Hindlimb muscle (tissue), 1 donor: ENCODE measurements at regions not wholly inside any gene's neighbourhood (a gene's known extent, or its start where the extent isn't known, plus 50 kb on each side); places are given as distances from the start of the nearest gene placed in this dataset.
A peak's percentile ranks its signal among the peaks of the same experiment; 100 is the strongest.

Source experiments
- DNase-seq: peaks from one replicate; pipeline ENCODE4 v3.0.0-alpha.2; 2013

DNA sequence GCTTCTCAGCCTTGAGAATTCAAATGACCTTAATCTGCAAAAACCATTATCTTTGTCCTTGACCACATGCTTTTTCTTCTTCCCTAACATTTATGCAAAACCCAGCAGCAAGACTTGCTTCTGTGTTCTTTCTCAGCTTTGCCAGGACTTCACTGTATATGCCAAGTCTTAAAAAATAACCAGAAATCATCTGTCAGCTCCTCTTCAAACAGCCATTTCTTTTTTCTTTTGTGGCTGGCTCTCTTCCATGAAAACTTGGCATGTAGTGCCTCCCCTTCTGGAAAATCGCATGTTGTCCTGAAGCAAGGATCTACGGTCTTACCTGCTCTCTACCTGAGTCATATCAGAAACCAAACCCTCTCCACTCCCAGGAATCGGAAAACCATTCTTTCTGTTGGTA, 364.9 kb downstream of the RPS29 start:
- no peak for DNase-seq

GRCh38 chr14:49220492-49220891, 365.7 kb downstream of the RPS29 start:
- no peak for DNase-seq

DNA sequence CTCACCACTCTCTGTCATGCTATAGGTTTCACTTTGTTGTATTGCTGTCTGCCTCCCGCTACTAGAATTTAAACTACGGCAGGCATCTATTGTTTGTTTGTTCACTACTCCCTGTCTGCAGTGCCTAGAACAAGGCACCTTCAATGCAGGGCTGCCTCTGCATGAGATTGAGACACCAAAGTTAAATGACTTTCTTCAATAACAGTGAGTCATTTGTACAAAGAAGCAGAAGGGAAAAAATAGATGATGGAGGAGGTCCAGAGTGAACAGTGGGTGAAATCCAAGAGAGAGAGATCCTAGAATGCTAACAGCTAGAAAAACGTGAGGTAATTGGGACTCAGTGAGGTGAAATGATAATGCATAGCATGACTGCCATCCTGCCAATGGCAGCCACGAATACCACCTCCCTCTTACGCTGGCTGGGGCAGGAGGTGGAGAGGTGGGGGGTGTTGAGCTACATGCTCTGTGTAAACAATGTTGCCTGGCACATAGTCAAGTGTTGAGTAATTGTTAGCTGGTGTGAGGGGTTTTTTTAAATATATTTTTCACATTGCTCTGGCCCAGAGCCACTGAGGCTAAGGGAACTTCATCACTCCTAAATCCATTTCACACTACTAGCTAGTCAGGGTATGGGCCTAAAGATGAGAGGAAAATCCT, 367.6 kb downstream of the RPS29 start:
- DNase-seq, result no peak

DNA sequence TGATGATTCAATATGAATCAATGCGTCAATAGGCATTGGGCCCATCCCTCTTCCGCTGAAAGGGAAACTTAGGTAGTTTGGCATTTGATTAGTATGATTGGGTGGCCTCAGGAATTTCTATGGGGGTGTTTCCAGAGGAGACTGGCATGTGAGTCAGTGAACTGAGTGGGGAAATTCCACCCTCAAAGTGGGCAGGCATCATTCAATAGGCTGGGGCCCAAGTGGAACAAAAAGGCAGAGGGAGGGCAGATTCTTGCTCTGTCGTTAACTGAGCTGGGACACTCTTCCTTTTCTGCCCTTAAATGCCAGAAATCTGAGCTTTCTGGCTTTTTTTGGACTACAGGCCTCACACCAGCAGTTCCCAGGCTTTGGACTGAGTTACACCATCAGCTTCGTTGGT, 373.5 kb downstream of the RPS29 start:
- no peak for DNase-seq

DNA sequence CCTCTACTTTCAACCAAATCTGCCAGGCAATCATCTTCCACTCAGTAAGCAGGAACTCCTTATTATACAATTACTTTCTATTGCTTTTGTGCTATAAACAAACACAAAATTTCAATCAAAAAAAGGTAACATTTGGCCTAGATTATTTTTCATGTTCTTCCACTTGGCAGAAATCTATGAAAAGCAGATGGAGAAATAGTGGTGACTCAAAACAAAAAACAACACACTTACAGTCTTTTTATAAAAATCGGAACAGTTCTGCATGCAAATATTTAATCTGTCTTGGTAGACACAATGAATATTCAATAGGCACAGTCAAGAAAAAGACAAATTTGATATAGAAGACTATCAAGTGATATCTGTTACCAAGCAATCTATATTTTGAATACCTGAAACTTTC, 376.8 kb downstream of the RPS29 start:
- DNase-seq, result no peak

GRCh38 chr14:49206828-49207227, 379.4 kb downstream of the RPS29 start:
- peak; percentile 51 for DNase-seq

GRCh38 chr14:49203676-49204075, 382.5 kb downstream of the RPS29 start:
- no peak for DNase-seq

- no peak for DNase-seq
Measured at GRCh38 chr14:49199159-49199558, 387.0 kb downstream of the RPS29 start.

GRCh38 chr14:49196327-49196726, 389.9 kb downstream of the RPS29 start:
- DNase-seq, result no peak

- DNase-seq, result peak; percentile 43
Measured at GRCh38 chr14:49194067-49194466, 392.1 kb downstream of the RPS29 start.

GRCh38 chr14:49193332-49194065, 392.7 kb downstream of the RPS29 start:
- no peak for DNase-seq

DNA sequence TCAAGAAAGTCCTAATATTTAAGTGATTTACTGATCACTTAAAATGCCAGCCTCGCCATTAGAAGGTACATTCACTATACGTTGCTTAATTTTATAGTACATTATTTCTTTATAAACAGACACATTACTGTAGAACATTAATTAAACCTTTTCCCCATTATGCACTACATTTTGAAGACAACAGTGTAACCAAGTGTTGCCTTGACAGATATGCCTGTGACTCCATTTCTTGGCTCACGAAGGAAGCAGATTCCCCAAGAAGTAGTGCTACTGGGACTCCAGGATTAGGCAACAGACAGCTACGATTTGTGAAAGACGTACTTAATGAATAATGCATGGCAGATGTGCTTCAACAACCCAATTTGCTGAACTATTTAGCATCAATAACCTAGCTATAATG, 394.8 kb downstream of the RPS29 start:
- DNase-seq, result no peak

DNA sequence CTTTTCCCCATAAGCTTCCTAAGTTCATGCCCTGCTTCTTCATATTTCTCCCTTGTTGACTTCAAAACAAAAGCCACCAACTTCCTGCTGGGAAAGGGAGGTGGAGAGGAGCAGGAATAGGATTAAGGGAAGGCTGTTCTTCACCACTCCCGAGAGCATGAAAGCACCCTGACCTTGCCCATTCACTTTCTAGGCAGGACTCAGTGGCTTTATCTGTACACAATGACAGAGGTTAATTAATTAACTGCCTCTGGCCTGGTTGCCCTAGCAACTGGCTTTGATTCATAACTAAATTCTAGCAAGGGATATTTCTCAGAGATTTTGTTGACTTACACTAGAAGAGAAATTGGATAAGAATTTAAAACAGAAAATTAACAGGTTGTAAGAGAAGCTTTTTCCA, 396.8 kb downstream of the RPS29 start:
- DNase-seq, result no peak

DNA sequence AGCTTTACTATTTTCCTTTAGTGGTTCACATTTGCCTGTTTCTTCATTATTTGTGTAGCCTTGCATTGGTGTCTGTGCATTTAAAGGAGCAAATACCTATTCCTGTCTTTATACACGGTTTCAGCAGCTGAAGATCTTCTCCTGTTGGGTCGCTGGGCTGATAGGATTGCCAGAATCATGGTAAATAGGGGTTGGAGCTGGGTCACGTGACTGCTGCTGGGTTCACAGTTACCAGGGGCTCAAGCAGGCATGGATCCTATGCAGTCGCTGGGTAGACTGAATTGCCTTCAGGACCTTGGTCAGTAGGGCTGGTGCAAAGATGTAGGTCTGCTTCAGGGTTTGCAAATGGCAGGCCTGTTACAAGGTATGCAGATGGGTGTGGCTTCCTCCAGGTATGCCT, 398.4 kb downstream of the RPS29 start:
- no peak for DNase-seq

DNA sequence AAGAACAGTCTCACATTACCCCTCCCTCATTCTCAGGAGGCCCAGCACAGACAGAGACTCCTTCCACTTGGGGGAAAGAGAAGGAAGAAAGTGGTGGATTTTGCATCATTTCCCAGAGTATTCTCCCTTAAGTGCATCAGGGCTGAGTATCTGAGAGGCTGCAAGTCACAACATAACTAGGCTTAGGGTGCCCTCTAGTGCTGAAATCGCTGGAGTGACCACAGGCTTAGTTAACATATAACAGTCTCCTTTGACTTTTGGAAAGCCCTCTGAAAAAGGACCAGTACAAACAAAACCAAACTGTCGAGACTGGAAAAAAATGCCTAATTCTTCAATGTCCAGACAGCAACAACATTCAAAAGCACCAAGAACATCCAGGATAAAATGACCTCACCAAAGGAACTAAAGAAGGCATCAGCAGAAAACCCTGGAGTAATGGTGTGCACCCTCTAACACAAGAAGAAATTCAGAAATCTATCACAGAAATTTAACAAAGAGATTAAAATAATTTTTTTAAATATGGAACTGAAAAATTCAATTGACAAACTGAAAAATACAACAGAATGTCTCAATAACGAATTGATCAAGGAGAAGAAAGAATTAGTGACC, 412.3 kb downstream of the RPS29 start:
- peak; percentile 38 for DNase-seq

- DNase-seq, result no peak
Measured at GRCh38 chr14:49164074-49164473, 422.1 kb downstream of the RPS29 start.

DNA sequence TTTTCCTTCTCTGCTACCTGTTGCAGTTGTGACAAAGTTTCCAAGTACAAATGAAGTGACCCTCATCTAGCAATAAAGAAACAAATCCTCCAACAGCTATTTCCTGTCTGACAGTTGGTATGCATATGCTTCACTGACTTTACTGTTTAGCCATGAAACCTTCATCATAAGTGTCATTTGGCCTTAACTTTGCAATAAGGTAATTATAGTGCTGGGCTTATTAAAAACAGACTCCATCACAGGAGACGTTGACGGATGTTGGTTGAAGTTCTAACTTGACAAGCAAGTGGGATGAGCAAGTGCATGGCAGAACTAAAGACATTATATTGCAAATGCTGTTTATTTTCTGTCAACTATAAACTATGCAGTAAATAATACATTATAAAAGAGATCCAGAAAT, 425.2 kb downstream of the RPS29 start:
- DNase-seq, result no peak

DNA sequence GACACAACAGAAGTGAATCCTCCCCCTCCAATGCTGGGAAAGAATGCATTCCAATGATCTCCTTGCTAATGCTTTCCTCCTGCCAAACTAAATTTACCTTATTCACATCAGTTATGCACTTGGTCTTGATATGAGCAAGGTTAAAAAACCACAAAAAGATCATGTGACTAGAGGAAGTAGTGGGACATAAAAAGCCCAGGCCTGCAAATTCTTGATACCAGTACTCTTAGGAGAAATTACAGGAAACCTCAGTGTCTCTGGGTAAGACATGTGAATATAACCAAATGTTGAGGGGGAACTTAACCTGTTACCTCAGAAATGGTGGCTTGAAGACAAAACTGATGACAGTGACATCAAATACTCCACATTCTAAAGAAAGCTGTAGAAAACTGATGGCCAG, 427.1 kb downstream of the RPS29 start:
- no peak for DNase-seq

GRCh38 chr14:49139593-49139992, 446.6 kb downstream of the RPS29 start:
- no peak for DNase-seq

DNA sequence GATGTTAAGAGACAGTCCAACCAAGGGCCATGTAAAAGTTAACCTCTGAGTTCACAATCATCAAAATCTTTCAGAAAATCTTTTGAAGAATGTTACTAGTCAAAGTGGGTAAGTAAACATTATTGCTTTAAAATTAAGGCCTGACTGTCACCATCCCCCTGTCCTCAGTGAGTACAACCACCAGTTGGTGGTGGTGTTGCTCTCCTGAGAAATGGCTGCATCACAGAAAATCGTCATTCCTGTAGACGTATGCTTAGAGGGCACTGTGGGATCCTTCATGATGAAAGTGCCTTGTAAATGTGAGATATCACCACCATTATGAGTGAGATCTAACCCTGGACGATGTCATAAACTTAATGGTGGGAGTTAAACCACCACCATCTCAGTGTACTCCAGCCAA, 451.2 kb downstream of the RPS29 start:
- DNase-seq, result no peak

DNA sequence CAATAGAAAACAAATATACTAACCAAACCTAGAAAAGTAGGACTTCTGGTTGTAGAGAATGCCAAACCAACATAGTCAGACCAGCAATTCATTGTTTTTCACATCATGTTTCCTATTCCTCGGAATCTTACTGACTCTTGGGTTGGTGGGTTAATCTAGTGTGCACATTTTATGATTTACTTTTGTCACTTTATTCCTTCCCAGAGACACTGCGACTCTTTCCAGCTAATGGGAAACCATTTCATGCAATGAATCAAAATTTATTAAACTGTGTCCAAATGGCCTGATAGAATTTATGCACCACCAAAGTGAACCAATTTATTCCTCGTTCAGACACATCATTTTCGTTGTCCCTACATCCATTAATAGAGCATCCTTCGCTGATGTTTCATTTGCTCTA, 464.9 kb downstream of the RPS29 start:
- DNase-seq, result no peak

GRCh38 chr14:49114161-49114893, 471.9 kb downstream of the RPS29 start:
- DNase-seq, result no peak
